MV-4-11 (cell line): ENCODE measurements at regions not wholly inside any gene's neighbourhood (a gene's known extent, or its start where the extent isn't known, plus 50 kb on each side); places are given as distances from the start of the nearest gene placed in this dataset.

Experiments used
- DNase-seq: peaks from one replicate; lab custom pipeline; 2025; lab: John Stamatoyannopoulos, UW

GRCh38 chr1:213643360-213643759 is 344.4 kb upstream of the PROX1 start:
- DNase-seq: no peak

DNA sequence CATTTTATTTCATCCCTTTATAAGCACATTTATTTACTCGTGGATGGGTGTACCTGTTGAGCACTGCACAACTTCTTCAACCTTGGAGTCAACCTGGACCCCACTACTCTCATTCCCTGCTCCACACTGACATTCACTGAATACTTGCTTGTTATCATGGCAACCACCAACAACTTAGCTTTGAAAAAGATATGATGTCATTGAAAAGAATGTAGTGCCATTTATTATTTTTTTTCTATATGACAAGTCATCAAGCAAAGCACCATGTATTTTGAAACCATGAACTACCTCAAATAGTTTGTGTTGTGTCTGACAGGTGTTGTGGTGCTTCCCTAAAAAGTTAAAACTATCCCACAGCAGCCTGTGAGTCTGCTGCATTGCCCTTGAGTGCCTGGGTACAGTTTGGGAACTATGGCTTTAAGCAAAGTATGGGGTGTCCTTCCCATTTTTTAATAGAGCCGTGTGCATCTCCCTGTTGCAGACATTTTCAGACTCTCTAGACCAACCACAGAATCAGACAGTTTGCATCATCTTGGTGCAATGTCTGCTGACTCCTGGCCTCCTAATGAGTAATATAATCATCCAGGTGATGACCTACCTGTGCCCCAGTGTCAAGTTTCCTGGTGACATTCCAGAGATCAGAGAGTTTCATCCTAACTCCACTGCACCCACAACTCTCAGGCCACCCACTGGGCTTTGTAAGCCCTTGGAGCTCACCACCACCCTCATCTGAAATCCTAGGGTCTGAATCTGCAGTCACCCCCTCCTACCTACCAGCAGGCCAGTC is 339.7 kb upstream of the PROX1 start:
- no peak for DNase-seq

DNA sequence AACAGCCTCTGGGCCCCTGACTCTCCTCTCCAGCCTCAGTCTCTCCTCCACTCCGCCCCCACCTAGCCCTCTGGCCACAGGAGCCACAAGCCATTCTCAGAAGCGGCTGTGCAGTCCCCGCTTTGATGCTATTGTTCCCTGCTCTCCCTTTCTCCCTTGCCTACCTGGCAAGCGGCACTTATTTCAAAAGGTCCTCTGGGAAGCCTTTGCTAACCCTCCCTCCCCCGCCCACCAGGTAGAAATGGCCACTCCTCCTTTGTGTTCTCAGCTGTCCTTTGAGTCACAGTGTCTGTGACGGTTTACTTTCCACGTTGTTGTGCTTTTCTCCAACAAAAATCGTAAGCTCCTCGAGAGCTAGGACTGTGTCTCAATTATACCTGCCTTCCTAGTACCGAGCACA is 338.4 kb upstream of the PROX1 start:
- no peak for DNase-seq

DNA sequence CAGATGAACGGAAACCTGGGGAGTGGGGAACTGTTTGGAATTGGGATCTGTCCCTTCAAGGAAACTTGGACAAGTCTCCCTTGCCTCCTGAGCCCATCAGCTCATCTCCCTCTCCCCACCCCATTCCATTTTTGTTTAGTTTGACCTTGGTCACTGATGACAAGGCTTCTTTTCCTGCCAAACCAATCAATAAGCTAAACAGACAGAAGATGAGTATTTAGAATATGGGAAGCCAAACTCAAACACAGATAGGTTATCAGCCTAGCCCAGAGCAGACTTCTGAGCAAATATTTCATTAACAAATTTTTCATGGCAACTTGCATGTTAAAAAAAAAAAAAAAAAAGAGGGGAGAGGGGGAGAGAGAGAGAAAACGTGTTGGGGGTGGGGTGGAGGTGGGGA is 337.2 kb upstream of the PROX1 start:
- DNase-seq: no peak

DNA sequence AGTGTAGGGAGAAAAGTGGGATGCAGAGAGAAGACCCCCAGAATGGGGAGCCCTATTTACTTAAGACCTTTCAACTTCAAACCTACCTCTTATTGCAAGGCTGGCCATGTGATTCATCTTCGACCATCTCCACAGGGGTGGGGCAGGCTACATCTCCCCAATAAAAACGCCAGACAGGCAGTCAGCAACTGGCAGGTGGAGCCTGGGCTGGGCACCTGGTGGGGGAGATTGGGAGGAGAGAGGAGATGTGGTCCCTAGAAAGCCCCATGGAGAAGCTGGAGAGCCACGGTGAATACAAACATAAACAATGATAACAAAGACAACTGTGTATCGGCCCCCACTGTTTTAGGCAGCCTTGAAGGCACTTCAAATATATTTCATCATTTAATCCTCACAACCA is 336.7 kb upstream of the PROX1 start:
- no peak for DNase-seq

DNA sequence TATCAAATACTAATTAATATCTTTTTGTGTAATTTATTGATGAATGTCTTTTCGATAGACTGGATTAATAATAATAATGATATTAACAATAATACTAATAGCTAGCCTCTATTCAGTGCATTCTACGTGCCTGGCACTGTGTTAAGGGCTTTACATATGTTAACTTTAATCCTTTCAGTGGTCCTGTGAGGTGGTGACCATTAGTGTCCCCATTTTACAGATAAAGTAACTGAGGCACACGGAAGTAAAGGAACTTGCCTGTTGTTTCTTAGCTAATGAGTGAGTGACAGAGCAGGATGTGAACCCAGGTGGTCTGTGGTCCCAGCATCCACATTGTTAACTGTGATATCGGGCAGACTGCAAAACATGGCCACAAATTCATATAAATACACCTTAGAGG is 335.7 kb upstream of the PROX1 start:
- DNase-seq: no peak

- no peak for DNase-seq
These were observed 331.7 kb upstream of the PROX1 start for GRCh38 chr1:213656039-213656438.

DNA sequence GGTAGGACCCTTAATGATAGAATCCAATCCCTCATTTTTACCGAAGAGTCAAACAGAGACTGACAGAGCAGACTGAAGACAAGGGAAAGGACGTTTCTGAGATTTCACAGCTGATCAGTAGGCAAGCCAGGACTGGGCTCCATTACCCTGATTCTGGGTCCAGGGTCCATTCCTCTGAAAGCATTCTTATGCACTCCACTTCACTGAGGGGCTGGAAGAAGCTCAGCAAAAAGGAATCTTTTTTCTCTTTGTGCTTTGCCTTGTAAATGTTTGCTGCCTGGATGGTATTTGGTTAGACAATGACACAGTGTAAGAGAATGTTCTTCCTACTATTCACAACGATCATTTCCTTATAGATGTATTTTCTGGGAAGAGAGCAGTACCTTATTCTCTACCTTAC is 331.3 kb upstream of the PROX1 start:
- DNase-seq: no peak

DNA sequence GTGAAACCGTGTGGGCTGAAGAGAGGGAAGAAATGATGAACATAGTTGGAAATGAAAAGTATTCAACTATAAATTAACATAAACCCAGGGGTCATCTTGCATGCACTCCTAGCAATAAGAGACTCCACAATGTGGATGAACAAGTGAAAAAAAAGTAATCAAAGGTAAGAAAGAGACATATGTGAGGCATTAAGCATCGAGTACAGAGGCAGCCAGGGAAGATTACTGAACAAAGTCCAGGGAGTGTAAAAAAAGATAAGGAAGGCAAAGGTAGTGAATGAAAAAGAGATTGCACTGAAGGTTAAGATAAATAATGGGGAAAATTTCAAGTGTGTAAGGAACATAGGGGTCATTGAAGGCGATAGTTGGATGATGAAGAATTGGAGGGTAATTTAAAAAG is 330.8 kb upstream of the PROX1 start:
- no peak for DNase-seq

DNA sequence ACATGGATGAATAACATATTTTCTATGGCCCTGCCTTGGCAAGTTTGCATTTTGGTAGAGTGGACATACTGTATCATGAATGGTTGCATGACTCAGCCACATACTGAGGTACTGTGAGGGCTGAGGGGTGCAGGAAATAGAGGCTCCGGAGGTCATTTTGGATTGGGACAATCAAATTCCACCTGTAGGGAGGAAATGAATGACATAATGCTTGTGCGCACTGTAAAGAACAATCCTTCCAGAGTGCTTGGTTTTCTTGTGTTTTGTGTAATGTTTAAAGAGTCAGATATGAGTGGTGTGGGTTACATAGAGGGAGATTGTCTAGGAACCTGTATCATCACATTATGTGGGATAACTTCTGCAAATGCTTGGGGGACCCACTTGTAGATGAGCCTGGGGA is 329.9 kb upstream of the PROX1 start:
- no peak for DNase-seq

GRCh38 chr1:213658457-213658856 is 329.3 kb upstream of the PROX1 start:
- DNase-seq: no peak

- DNase-seq: no peak
These were observed 327.9 kb upstream of the PROX1 start for GRCh38 chr1:213659580-213660547.

GRCh38 chr1:213661302-213661701 is 326.5 kb upstream of the PROX1 start:
- DNase-seq: no peak

GRCh38 chr1:213666113-213666512 is 321.7 kb upstream of the PROX1 start:
- no peak for DNase-seq

DNA sequence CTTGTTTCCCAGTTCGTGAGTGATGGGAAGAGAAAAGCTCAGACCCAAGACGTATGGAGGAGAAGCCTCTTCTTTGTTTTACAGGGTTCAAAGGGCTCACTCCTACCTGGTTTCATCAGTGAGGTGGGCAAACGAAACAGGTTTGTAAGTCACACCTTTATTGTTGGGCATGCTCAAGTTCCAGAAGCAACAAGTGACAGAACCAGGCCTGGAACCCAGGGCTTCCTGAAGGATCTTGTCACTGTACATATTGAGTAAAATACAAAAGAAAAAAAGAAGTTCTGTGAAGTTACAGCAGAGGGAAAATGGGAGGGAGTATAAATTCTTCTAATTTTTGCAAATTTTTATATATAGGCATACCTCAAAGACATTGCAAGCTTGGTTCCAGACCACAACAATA is 320.9 kb upstream of the PROX1 start:
- no peak for DNase-seq

DNA sequence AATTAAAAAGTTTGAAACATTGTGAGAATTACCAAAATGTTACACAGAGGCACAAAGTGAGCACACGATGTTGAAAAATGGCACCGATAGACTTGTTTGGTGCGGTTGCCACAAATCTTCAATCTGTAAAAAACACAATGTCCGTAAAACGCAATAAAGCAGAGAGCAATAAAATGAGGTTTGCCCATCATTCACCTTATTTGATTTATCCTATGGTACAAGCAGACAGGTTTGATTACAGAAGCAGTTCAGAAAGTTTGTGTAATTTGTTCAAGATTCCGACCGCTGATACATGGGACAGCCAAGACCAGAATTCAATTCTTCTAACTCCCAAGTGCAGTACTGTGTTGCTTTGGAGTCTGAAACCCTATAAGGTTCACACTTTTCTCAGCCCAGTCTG is 318.3 kb upstream of the PROX1 start:
- DNase-seq: no peak

DNA sequence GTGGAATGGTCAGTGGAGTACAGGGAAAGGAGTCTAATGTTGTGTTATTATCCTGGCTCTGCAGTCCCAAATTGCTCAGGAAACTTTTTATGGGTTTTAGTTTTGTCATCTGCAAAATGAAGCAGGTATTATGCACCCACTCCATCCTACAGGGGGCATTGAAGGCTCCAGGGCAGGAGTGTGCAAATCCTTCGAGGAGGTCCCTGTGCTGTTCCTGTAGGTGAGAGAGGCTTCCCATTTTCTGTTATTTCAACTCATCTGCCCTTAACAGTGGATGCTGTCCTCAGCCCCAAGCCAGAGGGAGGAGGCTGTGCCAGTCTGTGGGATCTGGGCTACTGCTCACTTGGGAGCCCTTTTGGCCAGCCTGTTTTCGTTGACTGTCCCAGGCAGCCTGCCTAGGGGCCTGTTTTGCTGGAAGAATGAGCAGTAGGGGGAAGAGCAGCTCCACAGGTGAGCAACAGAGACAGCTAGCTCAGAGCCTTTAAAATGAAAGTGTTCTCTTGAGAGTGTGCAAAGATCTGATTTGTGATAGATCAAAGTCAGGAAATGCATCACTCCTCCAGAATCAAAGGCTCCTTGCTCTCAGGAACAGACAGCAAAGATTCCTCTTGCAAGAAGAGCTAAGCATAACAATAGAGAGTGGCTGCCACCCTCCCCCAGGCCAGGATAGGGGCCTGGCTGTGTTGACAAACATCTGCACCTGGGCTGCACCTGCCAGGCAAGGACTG is 317.6 kb upstream of the PROX1 start:
- no peak for DNase-seq

DNA sequence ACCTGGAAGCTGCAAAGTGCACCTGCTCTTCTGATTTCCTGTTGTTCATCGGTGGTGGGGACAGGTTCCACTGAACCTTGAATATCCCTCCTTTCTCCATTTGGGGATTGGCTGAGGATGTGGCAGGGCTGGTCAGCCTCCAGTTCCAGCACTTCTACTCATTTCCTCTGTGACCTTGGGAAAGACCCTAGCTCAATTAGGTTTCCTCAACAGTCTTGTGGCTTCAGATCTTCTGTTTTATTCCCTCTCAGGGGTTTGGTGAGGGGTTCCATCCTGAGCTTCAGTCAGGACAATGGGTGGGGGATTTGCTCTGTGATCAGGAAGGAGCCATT is 317.1 kb upstream of the PROX1 start:
- no peak for DNase-seq

DNA sequence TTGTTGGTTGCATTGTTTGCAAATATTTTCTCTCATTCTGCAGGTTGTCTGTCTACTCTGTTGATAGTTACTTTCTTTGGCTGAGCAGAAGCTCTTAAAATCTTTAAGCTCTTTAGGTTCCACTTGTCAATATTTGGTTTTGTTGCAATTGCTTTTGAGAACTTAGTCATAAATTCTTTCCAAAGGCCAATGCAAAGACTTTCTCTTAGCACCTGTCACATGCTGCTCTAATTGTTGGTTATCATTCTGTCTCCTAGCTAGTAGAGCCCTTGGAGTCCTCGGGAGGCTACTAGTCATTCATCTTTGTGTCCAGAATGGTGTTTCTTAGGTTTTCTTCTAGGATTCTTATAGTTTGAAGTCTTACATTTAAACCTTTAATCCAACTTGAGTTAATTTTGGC is 312.7 kb upstream of the PROX1 start:
- DNase-seq: no peak

DNA sequence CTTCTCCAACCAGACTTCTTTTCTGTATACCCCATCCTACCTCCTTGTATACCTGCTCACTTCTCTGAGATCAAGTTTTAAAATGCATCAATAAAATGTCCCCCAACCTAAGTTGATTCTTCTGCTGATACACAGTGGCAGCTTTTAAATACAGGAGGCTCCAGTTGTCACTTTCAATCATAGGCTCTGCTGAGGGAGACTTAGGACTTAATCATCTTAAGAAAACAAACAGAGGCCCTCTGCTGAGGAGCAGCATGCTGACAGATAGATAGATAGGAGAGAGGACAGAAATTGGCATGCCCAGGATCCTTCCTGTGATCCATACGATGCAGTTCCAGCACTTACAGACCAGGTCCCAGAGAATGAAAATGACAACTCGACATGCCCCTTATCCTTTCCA is 311.0 kb upstream of the PROX1 start:
- no peak for DNase-seq

GRCh38 chr1:213678348-213678747 is 309.4 kb upstream of the PROX1 start:
- no peak for DNase-seq

DNA sequence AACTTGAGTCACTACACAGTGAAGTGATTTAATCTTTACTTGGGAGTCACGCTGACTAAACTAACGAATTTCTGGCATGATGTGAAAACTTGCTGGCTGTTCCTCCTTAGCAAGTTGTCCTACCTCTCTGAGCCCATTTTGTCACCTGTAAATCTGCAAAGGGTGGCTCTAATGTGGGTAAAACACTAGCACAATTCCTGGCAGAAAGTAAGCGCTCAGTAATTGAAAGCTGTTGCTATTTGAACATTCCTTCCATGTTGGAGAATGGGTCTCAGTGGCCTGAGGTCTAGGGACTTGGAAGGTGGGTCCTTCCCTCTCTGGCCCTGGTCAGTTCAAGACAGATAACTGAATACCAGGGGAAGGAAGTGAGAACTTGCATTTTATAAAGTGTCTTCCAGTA is 309.0 kb upstream of the PROX1 start:
- no peak for DNase-seq

GRCh38 chr1:213679153-213679552 is 308.6 kb upstream of the PROX1 start:
- no peak for DNase-seq
